Tibial nerve (tissue), 4 donors: ENCODE measurements at regions not wholly inside any gene's neighbourhood (a gene's known extent, or its start where the extent isn't known, plus 50 kb on each side); places are given as distances from the start of the nearest gene placed in this dataset.
A peak's percentile ranks its signal among the peaks of the same experiment; 100 is the strongest.

Source experiments
- DNase-seq, 2 donors: peaks; one replicate each; pipeline ENCODE4 v3.0.0-alpha.2; 2019; ENCODE audit warnings: low spot score in 2 of 2
- H3K27ac ChIP-seq, 4 donors: fragments of 200-600 bp; sonication (generic) in 3 of 4; one replicate each; pipeline ENCODE4 v1.5.1; 2017 to 2019; ENCODE audit warnings: mild to moderate bottlenecking in 1 of 4
- H3K27me3 ChIP-seq, 2 donors: fragments of 200-600 bp; sonication (generic) in 1 of 2; one replicate each; pipeline versions ENCODE4 v1.5.1 to v1.6.0; 2017 to 2019
- H3K36me3 ChIP-seq, 3 donors: fragments of 200-600 bp; sonication (generic); one replicate each; pipeline ENCODE4 v1.5.1; 2018 to 2019
- H3K4me1 ChIP-seq, 4 donors: fragments of 200-600 bp; sonication (generic) in 3 of 4; one replicate each; pipeline ENCODE4 v1.5.1; 2017 to 2019
- H3K4me3 ChIP-seq, 4 donors: fragments of 200-600 bp; sonication (generic) in 3 of 4; one replicate each; pipeline ENCODE4 v1.5.1; 2017 to 2019; ENCODE audit warnings: mild to moderate bottlenecking in 1 of 4, moderate library complexity in 1 of 4
- H3K9me3 ChIP-seq, 4 donors: fragments of 200-600 bp; sonication (generic) in 3 of 4; one replicate each; pipeline ENCODE4 v1.5.1; 2017 to 2019
- CTCF ChIP-seq, 5 experiments: fragments of 200-600 bp in 3 of 5; fragments of 450-650 bp in 2 of 5; sonication (generic) in 3 of 5; IDR thresholded peaks; one replicate each; pipeline ENCODE4 v1.5.1; 2016 to 2019; ENCODE audit warnings: antibody characterized with exemption in 5 of 5, mild to moderate bottlenecking in 3 of 5, moderate library complexity in 2 of 5
- EP300 ChIP-seq, 2 donors: sonication (generic); formaldehyde crosslinking; IDR thresholded peaks; one replicate each; pipeline ENCODE4 v1.6.1; 2017; ENCODE audit warnings: antibody characterized with exemption in 2 of 2, mild to moderate bottlenecking in 1 of 2
- POLR2A ChIP-seq, 2 donors: fragments of 450-650 bp; IDR thresholded peaks; one replicate each; pipeline ENCODE4 v1.6.1; 2017; ENCODE audit warnings: antibody characterized with exemption in 2 of 2, mild to moderate bottlenecking in 2 of 2, moderate library complexity in 2 of 2
- WGBS, 2 donors: methylation state at CpG; one replicate each; pipeline ENCODE4 v1.1.5; 2018; 5-methylcytosine and 5-hydroxymethylcytosine counted together

GRCh38 chr7:35546691-35547429, 148.1 kb downstream of the HERPUD2 start:
- Histone ChIP-seq H3K27ac (no peak overlapping the region), H3K36me3 (no peaks in the 10 kb centered on the region), H3K4me3 (no peak overlapping the region), H3K9me3 (no peaks in the 10 kb centered on the region), H3K27me3 (no peaks in the 10 kb centered on the region), H3K4me1 (no peaks in the 10 kb centered on the region)
- no peak for TF ChIP-seq POLR2A (IDR thresholded peaks at IDR 0.05)
- no peak for TF ChIP-seq EP300 (IDR thresholded peaks at IDR 0.05)
- TF ChIP-seq CTCF (IDR thresholded peaks at IDR 0.05) = no peak
- DNase-seq = no peak
- 68 to 75% methylated on average over 7 of the region's 7 CpGs for WGBS, 2 donors

GRCh38 chr7:35545831-35546230, 149.1 kb downstream of the HERPUD2 start:
- H3K4me1 ChIP-seq = no peaks in the 10 kb centered on the region
- DNase-seq = no peak
- 80 to 88% methylated on average over 5 of the region's 5 CpGs for WGBS, 2 donors
- no peak overlapping the region for H3K27ac ChIP-seq
- TF ChIP-seq CTCF (IDR thresholded peaks at IDR 0.05) (no peak), POLR2A (IDR thresholded peaks at IDR 0.05) (no peak), EP300 (IDR thresholded peaks at IDR 0.05) (no peak)
- H3K9me3 ChIP-seq = no peaks in the 10 kb centered on the region
- no peaks in the 10 kb centered on the region for H3K27me3 ChIP-seq
- H3K36me3 ChIP-seq = no peaks in the 10 kb centered on the region
- no peak overlapping the region for H3K4me3 ChIP-seq

GRCh38 chr7:35544028-35544742, 150.8 kb downstream of the HERPUD2 start:
- H3K9me3 ChIP-seq = no peaks in the 10 kb centered on the region
- no peak for DNase-seq
- 83 to 85% methylated on average over 7 of the region's 7 CpGs for WGBS, 2 donors

GRCh38 chr7:35537067-35538023, 157.6 kb downstream of the HERPUD2 start:
- Histone ChIP-seq H3K27ac (no peak overlapping the region), H3K4me3 (peak overlapping the region; percentile 16 to 47 (median 42)), H3K4me1 (peaks cover 0 to 15% (median 5%) of the 10 kb centered on the region in 4 donors), H3K36me3 (no peaks in the 10 kb centered on the region), H3K9me3 (no peaks in the 10 kb centered on the region), H3K27me3 (no peaks in the 10 kb centered on the region)
- 7 to 9% methylated on average over 22 to 37 of the region's 43 CpGs for WGBS, 2 donors
- DNase-seq = peak; percentile 62 to 78
- TF ChIP-seq EP300 (IDR thresholded peaks at IDR 0.05) = no peak
- TF ChIP-seq CTCF (IDR thresholded peaks at IDR 0.05) = peak; percentile 91 to 94 (median 92)

More at GRCh38 chr7:35544028-35544742, 150.8 kb downstream of the HERPUD2 start:
- Histone ChIP-seq H3K4me3 (no peak overlapping the region), H3K36me3 (no peaks in the 10 kb centered on the region), H3K27ac (no peak overlapping the region), H3K27me3 (no peaks in the 10 kb centered on the region), H3K4me1 (no peaks in the 10 kb centered on the region)
- TF ChIP-seq CTCF (IDR thresholded peaks at IDR 0.05) (no peak), POLR2A (IDR thresholded peaks at IDR 0.05) (no peak), EP300 (IDR thresholded peaks at IDR 0.05) (no peak)
